Glomerular visceral epithelial cell (primary cell): ENCODE measurements at regions not wholly inside any gene's neighbourhood (a gene's known extent, or its start where the extent isn't known, plus 50 kb on each side); places are given as distances from the start of the nearest gene placed in this dataset.
A peak's percentile ranks its signal among the peaks of the same experiment; 100 is the strongest.

Experiments
- DNase-seq: peaks from one replicate; pipeline ENCODE4 v3.0.0-alpha.2; 2016; ENCODE audit errors: extremely low spot score

DNA sequence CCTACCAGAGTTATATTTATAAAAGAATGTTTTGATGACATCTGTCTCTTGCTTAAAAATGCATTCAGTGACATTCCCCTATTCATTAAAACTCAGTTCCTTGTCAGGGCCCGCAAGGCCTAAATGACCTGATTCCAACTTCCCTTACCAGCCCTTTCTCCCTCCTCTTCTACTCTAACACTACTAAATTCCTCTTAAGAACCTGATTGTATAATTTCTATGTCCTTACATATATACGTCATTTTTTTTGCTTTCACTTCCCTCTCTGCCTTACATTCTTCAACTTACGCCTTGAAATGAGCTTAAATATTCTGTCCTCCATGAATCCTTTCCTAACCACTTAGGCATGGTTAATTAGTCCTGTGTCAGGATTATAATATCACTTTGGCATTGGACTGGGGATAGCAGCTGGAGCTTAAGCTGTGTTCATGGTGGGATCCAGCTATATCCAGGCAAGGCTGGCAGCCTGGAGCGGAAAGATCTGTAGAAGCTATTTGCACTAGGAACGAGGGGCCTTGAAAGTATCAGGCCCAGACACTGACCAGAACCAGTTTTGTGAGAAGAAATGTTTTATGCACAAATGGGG lies 360.2 kb upstream of the PTBP2 start:
- DNase-seq: no peak

DNA sequence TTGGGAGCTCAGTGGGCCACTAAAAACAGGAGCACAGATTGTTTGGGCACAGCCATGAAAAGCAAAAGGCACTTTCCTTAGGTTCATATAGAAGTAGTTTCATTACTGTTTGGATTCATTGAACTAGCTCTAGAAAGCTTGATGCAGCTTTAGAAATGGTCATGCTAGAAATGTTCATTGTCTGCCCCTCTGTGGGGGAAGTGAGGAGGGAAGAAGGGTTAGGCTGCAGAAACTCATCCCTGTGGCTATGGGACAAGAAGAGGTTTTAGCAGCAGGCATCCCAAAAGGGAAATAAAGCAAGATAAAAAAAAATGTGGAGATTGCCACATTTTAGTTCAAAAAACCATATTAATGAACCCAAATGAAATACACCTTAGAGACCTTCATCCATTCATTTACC lies 359.6 kb upstream of the PTBP2 start:
- peak; percentile 18 for DNase-seq

DNA sequence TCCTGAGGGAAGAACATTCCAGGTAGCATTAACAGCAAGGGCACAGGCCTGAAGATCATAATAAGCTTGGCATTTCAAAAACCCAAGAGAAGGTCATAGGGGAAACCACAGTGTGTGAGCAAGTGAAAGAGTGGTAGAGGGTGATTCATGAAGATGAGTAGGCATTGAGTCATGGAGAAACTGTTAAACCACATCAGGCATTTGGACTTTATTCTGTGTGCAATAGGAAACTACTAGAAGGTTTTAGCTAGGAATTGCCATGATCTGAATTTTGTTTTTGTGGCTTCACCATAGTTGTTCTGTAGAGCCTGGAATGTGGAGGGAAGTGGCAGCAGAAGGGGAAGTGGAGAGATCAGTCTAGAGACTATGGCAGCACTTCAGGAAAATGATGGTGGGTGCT lies 359.0 kb upstream of the PTBP2 start:
- DNase-seq: peak; percentile 95

DNA sequence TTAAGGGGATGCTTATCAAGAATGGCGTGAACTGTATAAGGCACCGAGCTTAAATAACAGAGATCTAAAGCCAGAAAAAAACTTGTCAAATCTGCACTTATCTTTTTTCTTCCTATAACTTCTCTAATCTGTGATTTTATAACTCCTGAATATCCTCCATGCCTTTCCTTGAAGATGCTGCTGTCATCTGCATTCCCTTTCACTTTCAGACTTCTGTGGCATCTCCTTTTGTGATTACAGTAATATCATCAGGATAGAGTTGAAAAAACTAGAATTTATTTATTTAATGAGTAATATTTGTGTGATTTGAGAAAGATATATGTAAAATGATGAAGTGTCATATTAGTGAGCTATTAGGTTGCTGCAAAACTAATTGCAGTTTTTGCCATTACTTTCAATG lies 357.8 kb upstream of the PTBP2 start:
- DNase-seq: no peak

DNA sequence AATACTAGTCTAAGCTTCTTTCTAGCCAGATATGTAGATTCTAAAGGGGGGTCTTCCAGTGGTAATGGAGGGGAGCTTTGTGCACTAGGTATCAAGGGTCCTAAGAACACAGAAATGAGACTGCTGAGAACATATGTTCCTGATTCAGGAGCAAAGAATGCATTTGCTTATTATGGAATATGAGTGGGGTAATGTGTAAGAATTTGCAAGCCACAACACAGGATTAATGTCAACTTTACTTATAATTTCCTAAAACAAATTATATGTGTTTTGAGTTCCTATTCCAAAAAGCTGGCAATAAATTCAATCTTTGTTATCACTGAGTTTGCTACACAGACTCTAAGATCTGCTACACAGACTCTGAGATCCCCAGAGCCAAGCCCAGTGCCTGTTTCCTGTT lies 357.0 kb upstream of the PTBP2 start:
- no peak for DNase-seq

DNA sequence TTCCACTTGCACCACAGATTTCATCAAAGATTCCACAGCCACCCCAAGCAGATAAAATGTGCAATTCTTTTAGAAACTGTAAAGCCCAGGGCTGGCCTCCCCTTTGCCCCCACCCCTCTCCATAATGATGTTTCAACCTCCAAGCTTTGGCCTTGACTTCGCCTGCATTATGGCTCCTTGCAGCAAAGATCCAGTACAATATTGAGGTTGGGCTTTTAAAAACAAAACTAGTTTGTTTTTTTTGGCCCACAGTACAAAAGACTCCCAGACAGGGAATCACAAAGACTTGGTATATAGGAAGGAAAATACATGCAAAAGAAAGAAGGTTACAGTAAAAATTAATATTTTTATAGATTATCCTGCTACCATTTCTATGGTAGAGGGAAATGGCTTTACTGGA lies 356.5 kb upstream of the PTBP2 start:
- DNase-seq: no peak

DNA sequence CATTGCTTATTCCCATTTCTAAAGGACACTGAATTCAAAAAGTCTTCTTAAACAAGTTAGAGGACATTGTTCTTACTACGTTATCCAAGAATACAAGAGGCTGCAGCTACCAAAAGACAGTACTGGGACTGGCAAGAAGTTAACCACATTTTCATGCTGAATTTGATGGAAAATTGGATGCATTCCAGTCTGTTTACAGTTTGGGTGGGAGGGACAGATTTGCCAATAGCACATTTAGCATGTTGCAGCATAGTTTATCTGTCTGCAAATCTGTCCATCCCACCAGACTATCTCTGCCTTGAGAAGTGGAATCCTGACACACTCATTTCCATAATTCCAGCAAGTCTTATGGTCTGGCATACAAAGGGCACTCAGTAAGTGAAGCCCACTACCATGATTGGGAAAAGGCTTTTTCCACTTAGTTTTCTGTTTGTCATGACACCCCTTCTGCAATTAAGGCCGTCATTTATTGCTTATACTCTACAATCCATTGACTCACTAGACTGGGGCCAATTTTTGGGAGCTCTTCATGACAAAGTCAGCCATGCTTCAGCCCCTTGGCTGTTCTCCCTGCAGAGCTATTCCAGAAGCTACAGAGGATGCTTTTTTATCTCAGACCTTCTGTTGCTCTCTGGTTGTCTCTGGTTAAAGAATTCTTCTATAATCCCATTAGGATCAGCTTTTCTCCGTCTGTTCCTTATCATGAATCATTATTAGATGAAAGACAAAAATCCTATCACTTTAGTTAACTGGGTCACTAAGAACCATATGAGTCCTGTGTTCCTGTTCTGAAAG lies 355.8 kb upstream of the PTBP2 start:
- DNase-seq: no peak

DNA sequence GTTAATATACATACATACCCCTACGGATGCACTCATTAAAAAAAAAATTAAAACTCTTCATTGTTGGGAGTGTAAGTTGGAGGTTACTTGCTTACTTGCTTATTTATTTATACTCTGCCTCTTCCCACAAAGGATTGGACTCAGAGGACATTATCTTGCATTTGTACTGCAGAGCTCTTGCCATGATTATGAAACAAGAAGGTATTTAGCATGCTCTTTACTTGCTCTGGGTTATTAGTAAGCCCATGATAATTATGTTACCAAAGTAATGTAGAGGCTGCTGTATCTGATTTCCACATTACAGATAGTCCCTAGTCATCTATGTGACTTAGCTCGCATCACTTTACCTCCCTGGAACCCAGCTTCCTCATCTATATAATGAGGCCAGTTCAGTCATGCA lies 355.1 kb upstream of the PTBP2 start:
- DNase-seq: no peak

DNA sequence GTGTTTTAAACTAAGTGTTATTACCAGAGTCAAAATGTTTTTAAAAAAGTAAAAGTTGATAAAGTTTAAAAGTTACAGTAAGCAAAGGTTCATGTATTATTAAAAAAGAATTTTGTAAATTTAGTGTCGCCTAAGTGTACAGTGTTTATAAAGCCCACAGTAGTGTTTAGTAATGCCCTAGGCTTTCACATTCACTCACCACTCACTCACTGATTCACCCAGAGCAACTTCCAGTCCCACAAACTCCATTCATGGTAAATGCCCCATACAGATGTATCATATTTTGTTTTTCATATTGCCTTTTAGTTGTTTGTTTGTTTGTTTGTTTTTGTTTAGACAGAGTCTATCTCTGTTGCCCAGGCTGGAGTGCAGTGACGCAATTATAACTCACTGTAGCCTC lies 353.8 kb upstream of the PTBP2 start:
- no peak for DNase-seq

DNA sequence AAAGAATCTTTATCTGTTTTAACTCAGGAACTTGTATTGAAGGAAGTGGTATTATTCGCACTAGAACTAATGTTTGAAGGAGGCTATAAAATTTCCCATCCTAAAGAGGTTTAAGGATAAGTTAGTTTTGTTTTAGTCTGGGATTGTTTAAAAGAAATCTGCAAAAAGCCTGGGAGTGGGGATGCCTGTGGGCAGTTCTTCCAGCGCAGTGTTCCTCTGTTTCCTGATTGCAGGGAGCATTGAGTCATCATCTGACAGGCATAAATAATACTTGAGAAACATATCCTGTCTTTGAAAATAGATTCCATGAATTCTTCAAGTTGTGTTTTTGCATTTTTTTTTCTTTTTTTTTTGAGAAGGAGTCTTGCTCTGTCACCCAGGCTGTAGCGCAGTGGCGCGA lies 350.8 kb upstream of the PTBP2 start:
- DNase-seq: peak; percentile 62

DNA sequence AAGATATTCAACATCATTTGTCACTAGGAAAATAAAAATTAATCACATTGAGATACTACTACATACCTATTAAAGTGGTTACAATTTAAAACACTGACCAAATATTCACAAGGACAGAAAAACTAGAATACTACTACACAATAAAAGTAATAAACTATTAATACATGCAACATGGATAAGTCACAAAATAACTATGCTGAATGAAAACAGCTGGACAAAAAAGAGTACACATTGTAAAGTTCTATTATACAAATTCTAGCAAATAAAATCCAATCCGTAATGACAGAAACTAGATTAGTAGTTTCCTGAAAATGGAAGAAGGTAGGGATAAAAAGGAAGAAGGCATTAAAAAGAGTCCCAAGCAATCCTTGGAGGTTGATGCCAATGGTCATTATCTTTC lies 348.7 kb upstream of the PTBP2 start:
- no peak for DNase-seq

DNA sequence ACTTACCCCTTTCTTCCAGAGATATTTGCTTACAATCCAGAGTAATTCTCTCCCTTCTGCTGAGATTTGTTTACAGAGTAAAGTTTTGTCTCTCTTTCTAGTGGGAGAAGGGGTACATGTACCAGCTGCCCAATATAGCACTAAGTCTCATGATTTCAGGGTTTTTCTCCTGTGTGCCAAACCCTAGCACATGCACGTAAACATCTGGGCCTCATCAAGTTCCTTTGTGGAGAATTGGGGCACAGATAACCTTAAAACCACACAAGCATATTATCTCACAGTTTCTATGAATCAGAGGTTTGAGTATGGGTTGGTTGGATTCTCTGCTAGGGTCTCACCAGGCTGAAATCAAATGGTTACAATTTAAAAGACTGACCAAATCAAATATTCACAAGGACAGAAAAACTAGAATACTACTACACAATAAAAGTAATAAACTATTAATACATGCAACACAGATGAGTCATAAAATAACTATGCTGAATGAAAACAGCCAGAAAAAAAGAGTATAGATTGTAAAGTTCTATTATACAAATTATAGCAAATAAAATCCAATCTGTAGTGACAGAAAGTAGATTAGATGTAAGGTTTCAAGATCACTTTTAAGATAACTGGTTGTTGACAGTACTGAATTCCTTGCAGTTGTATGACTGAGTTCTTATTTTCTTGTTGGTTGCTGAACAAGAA lies 347.4 kb upstream of the PTBP2 start:
- DNase-seq: no peak

DNA sequence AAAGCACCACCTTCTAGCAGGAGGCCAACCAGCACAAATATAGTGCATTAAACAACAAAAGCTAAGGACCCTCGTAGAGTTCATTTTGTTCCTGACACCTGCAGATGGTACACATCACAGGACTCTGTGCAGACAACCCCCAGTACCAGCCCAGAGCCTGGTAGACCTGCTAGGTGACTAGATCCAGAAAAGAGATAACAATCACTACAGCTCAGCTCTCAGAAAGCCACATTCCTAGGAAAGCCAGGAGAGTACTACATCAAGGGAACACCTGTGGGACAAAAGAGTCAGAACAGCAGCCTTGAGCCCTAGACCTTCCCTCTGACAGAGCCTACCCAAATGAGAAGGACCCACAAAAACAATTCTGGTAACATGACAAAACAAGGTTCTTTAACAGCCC lies 344.7 kb upstream of the PTBP2 start:
- DNase-seq: no peak

DNA sequence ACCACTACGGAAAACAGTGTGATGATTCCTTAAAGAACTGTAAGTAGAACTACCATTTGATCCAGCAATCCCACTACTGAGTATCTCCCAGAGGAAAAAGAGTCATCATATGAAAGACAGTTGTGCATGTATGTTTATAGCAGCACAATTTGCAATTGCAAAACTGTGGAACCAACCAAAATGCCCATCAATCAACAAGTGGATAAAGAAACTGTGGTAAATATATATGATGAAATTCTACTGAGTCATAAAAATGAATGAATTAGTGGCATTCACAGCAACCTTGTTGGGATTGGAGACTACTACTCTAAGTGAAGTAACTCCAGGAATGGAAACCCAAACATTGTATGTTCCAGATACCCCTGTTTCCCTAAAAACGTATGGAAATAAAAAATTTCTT lies 337.0 kb upstream of the PTBP2 start:
- no peak for DNase-seq

DNA sequence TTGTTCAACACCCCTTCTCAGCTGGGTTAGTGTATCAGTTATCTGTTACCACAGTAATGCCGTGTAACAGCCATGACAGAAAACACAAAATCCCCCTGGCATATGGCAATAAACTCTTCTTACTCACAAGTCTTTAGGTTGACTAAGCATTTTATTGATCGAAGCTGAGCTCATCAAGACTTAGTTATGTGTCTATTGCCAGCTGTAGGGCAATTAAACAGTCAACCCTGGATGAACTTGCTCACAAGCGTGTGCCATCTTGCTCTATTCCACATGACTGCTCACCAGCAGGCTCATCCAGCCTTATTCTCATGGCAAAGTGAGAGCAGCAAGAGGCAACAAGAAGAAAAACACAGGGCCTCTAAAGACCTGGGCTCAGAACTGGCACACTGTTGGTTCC lies 333.8 kb upstream of the PTBP2 start:
- DNase-seq: no peak

DNA sequence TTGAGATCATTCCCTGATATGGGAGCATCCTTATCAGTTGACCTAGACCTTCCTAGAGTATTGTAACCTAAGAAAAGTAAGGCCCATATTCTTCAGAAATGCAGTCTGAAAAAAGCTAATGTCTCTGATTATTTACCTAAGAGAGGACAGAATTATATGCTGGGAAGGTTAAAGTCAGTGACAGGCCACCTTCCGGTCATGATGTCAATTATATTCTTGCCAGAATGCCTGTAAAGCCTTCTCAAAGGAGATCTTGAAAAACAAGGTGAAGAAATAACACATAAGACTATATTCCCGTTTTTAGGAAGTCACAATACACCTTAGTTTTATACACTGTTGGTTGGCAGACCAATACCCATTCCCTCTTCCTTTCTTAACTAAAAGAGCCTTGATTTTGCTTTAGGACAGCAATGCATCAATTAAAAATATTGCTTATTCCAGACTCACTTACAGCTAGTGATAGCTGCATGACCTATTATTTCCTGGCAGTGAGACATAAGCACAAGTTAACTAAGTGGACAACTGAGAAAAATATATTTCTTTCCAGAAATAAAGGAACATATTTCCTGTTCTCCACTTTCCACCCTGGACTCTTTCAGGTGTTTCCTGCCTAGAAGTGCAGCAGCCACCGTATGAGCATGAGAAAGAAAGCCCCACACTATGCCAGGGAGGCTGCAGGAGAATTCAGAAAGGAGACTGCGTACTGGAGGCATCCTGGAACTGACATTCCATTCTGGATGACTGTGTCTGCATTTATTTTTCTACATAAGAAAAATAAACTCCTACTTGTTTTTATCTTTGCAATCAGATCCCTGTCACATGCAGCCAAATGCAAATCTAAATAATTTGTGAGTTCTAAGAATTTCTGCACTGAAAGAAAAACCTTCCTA lies 332.9 kb upstream of the PTBP2 start:
- peak; percentile 36 for DNase-seq

DNA sequence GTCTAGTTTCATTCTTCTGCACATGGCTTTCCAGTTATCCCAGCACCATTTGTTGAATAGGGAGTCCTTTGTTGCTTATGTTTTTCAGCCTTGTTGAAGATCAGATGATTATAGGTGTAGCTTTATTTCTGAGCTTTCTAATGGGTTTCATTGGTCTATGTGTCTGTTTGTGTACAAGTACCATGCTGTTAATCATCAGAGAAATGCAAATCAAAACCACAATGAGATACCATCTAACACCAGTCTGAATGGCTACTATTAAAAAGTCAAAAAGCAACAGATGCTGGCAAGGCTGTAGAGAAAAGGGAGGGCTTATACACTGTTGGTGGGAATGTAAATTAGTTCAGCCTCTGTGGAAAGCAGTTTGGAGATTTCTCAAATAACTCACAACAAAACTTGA lies 321.5 kb upstream of the PTBP2 start:
- no peak for DNase-seq

DNA sequence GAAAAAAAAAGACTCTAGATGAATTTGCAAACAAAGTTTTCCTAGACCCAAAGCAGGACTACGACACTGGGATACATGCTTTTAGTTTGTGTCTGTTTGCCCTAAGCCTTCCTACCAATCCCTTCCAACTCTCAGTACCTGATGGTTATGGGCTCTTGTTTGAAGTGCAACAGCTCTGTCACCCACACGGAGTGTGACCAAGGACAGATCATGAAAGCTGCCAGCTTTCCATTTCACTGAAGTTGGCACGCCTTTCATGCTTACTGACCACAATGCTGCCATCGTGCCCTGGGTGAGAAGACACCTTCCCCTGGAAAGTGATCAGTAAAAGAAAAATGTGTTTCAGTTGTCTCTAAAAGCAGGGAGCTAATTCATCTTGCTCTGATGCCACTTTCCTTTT lies 312.5 kb upstream of the PTBP2 start:
- DNase-seq: no peak

DNA sequence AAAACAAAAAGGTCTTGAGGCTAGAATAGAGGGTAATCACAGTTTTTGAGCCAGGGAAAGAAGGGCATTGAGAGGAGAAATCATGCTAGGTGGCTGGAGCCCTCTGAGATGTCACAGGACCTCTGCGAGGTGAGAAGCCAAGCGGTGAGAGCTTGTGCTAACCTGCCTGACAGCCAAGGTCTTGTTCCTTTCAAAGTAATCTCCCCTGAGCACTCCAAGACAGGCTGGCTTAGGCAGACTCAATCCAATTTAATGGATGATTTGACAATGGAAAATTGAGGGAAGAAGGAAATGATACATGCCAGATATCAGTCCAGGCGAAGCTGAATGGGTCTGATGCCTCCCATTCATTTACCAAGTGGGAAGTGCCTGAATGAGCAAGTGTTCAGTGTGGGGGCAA lies 311.9 kb upstream of the PTBP2 start:
- no peak for DNase-seq

DNA sequence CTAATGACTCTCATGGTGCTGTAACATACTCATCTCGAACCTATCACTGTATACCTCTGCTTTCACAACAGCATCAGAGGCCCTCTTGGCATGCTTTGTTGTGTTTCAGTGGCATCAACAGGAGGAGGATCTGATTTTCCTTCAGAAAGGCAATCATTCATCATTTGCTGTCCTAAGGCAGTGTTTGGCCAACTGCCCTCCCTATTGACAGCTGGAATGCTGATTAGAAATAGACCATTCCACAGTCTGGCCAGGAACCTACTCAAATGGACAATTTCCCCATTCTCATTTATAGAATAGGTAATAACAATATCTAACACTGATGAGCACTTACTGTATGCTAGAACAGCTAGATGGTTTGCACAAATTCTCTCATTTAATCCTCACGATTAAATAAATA lies 310.6 kb upstream of the PTBP2 start:
- no peak for DNase-seq

DNA sequence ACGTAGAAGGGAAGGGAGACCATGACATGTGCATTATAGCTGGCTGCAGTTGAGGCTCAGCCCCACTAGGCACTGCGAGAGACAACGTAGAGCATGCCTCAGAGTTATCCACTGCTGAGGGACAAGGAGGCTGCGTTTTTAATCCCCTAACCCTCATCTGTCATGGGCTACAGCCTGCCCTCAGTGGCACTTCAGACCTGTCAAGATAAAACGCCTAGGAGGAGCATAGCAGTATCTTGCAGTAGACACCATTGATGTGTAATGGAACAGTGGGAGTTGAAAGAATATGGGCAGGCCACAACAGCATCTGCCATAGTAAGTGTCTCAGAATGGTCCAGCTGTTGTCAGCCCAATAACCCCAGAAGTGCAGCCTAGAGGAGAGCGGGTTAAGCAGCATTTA lies 307.0 kb upstream of the PTBP2 start:
- DNase-seq: no peak

DNA sequence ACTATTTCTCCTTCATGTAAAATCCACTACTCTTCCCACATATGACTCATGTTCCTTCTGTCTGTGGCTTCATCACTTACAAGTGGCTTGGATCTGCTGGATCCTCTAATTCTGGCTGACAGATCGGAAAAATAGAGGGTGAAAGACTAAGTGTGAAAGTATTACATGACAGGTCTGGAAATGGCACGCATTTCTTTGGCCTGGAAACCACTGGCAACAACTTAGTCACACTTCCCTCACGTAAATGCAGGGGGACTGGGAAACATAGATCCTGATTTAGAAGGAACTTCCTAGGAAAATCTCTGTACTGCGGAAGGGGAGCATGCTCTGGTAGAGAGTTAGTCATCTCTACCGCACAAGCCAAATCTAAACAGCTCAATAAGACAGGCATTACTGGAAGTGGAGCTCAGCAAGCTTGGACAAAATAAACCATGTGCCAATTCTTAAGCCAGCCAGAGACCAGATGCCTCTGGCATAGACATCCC lies 305.4 kb upstream of the PTBP2 start:
- peak; percentile 93 for DNase-seq
